ENCODE measurements at regions not wholly inside any gene's neighbourhood (a gene's known extent, or its start where the extent isn't known, plus 50 kb on each side); places are given as distances from the start of the nearest gene placed in this dataset.

- Histone ChIP-seq H3K4me1 (ENCODE audit: control insufficient read depth, extremely low read depth, insufficient read depth, low read length) (no peaks in the 10 kb centered on the region), H4K20me1 (replicated peaks; ENCODE audit: control insufficient read depth, extremely low read depth, insufficient read depth, low read length) (no peaks in the 10 kb centered on the region), H3K4me3 (replicated peaks in 1 of 3; ENCODE audit: insufficient read depth in 1 of 3, low read depth in 1 of 3, low read length in 3 of 3) (no peak overlapping the region), H3K27ac (ENCODE audit: insufficient read depth, low read depth, low read length) (no peak overlapping the region), H3K27me3 (ENCODE audit: control insufficient read depth in 2 of 2, insufficient read depth in 2 of 2, low read length in 2 of 2) (no peaks in the 10 kb centered on the region), H3K9ac (replicated peaks; ENCODE audit: extremely low read depth, insufficient read depth, low read length) (no peak overlapping the region), H3K79me2 (ENCODE audit: control insufficient read depth, insufficient read depth, low read length) (no peaks in the 10 kb centered on the region), H3K4me2 (ENCODE audit: insufficient read depth, low read length) (no peak overlapping the region), H3K9me3 (replicated peaks; ENCODE audit: control insufficient read depth, insufficient read depth, low read length) (no peaks in the 10 kb centered on the region), H3K36me3 (ENCODE audit: control insufficient read depth in 2 of 2, extremely low read depth in 1 of 2, insufficient read depth in 2 of 2, low read length in 2 of 2) (no peaks in the 10 kb centered on the region), H3K9me1 (replicated peaks; ENCODE audit: control insufficient read depth, extremely low read depth, insufficient read depth, low read length) (no peaks in the 10 kb centered on the region), H2AFZ (ENCODE audit: low read depth, low read length) (no peak overlapping the region)
- DNase-seq (ENCODE audit: low read depth, low spot score) = no peak
- FAIRE-seq = no peak
- CTCF ChIA-PET = no interaction called here
- BruUV-seq (replicated peaks) = no TSS peak
- TF ChIP-seq EZH2 (IDR thresholded peaks at IDR 0.05; ENCODE audit: borderline replicate concordance, low read depth, low read length, severe bottlenecking) = no peak
- TF ChIP-seq JUN (IDR thresholded peaks at IDR 0.05; ENCODE audit: borderline replicate concordance, insufficient read depth, insufficient read length, low read depth) = no peak
- TF ChIP-seq FOS (IDR thresholded peaks at IDR 0.05; ENCODE audit: borderline replicate concordance, insufficient read depth, low read length) = no peak
- TF ChIP-seq POLR2AphosphoS5 (IDR thresholded peaks at IDR 0.05; ENCODE audit: insufficient read depth, low read depth, low read length) = no peak
- TF ChIP-seq CTCF (IDR thresholded peaks at IDR 0.05; ENCODE audit: extremely low read depth in 1 of 2, insufficient read depth in 1 of 2, low read depth in 1 of 2, low read length in 2 of 2) = no peak
- POLR2A ChIA-PET = no interaction called here
- intact Hi-C loops (cut with micrococcal nuclease) = no loop called here
- dilution Hi-C loops (cut with MboI; ENCODE audit: extremely low pct_ligation_motif_present, low sequenced_read_pairs) = no loop called here
Observed at GRCh38 chr13:108363666-108364065, 94.1 kb downstream of the TNFSF13B start.

DNA sequence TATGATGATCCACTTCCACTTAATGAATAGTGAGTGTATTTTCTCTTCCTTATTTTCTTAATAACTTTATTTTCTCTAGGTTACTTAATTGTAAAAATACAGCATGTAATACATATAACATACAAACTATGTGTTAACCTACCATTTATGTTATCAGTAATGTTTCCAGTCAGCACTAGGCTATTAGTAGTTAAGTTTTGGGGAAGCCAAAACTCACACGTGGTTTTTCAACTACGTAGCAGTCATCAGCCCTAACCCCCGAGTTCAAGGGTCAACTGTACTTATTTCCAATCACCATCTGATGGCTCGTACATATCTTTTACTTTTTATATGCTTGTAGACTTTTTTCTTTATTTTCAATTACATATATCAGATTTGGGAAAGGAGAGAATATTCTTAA is 95.7 kb downstream of the TNFSF13B start:
- no peak for TF ChIP-seq EZH2 (IDR thresholded peaks at IDR 0.05; ENCODE audit: borderline replicate concordance, low read depth, low read length, severe bottlenecking)
- BruUV-seq (replicated peaks) = no TSS peak

More for the DNA sequence above, 95.7 kb downstream of the TNFSF13B start:
- no peak overlapping the region for H3K4me2 ChIP-seq (ENCODE audit: insufficient read depth, low read length)
- no peaks in the 10 kb centered on the region for H3K9me1 ChIP-seq (replicated peaks; ENCODE audit: control insufficient read depth, extremely low read depth, insufficient read depth, low read length)
- no peaks in the 10 kb centered on the region for H3K79me2 ChIP-seq (ENCODE audit: control insufficient read depth, insufficient read depth, low read length)
- no peak overlapping the region for H3K9ac ChIP-seq (replicated peaks; ENCODE audit: extremely low read depth, insufficient read depth, low read length)
- H3K4me1 ChIP-seq (ENCODE audit: control insufficient read depth, extremely low read depth, insufficient read depth, low read length) = no peaks in the 10 kb centered on the region
- no peaks in the 10 kb centered on the region for H3K27me3 ChIP-seq (ENCODE audit: control insufficient read depth in 2 of 2, insufficient read depth in 2 of 2, low read length in 2 of 2)
- no peaks in the 10 kb centered on the region for H3K36me3 ChIP-seq (ENCODE audit: control insufficient read depth in 2 of 2, extremely low read depth in 1 of 2, insufficient read depth in 2 of 2, low read length in 2 of 2)
- CTCF ChIA-PET = no interaction called here
- POLR2A ChIA-PET = no interaction called here
- dilution Hi-C loops (cut with MboI; ENCODE audit: extremely low pct_ligation_motif_present, low sequenced_read_pairs) = no loop called here
- no peak overlapping the region for H2AFZ ChIP-seq (ENCODE audit: low read depth, low read length)
- H4K20me1 ChIP-seq (replicated peaks; ENCODE audit: control insufficient read depth, extremely low read depth, insufficient read depth, low read length) = no peaks in the 10 kb centered on the region
- H3K9me3 ChIP-seq (replicated peaks; ENCODE audit: control insufficient read depth, insufficient read depth, low read length) = no peaks in the 10 kb centered on the region
- no peak overlapping the region for H3K4me3 ChIP-seq (replicated peaks in 1 of 3; ENCODE audit: insufficient read depth in 1 of 3, low read depth in 1 of 3, low read length in 3 of 3)
- FAIRE-seq (no peak), DNase-seq (ENCODE audit: low read depth, low spot score) (no peak)
- H3K27ac ChIP-seq (ENCODE audit: insufficient read depth, low read depth, low read length) = no peak overlapping the region
- intact Hi-C loops (cut with micrococcal nuclease) = no loop called here
